Right forelimb (tissue), 1 donor: ENCODE measurements at regions not wholly inside any gene's neighbourhood (a gene's known extent, or its start where the extent isn't known, plus 50 kb on each side); places are given as distances from the start of the nearest gene placed in this dataset.
"Not testable (repeated sequence)": the region's sequence is repeated elsewhere in the genome, so short reads cannot be mapped to it uniquely, and the experiment has no call there.

Experiments used
- DNase-seq: peaks from one replicate; pipeline ENCODE4 v3.0.0-alpha.2; 2018

- no peak for DNase-seq
These were observed 529.4 kb upstream of the ACTRT1 start for GRCh38 chrX:128581615-128582014.

- no peak for DNase-seq
These were observed 490.9 kb upstream of the ACTRT1 start for GRCh38 chrX:128543114-128543513.

GRCh38 chrX:128518508-128518907 lies 466.3 kb upstream of the ACTRT1 start:
- DNase-seq: no peak

GRCh38 chrX:128517691-128518090 lies 465.5 kb upstream of the ACTRT1 start:
- DNase-seq: no peak

- DNase-seq: no peak
These were observed 452.3 kb upstream of the ACTRT1 start for GRCh38 chrX:128504496-128504895.

GRCh38 chrX:128464116-128464515 lies 411.9 kb upstream of the ACTRT1 start:
- no peak for DNase-seq

- DNase-seq: no peak
These were observed 408.6 kb upstream of the ACTRT1 start for GRCh38 chrX:128460835-128461234.

GRCh38 chrX:128458888-128459287 lies 406.7 kb upstream of the ACTRT1 start:
- no peak for DNase-seq

- no peak for DNase-seq
These were observed 405.5 kb upstream of the ACTRT1 start for GRCh38 chrX:128457674-128458073.

- no peak for DNase-seq
These were observed 387.0 kb upstream of the ACTRT1 start for GRCh38 chrX:128439159-128439558.

- no peak for DNase-seq
These were observed 385.9 kb upstream of the ACTRT1 start for GRCh38 chrX:128438082-128438481.

GRCh38 chrX:128436397-128437103 lies 384.3 kb upstream of the ACTRT1 start:
- DNase-seq: no peak

GRCh38 chrX:128425546-128425945 lies 373.3 kb upstream of the ACTRT1 start:
- DNase-seq: no peak

- DNase-seq: no peak
These were observed 356.6 kb upstream of the ACTRT1 start for GRCh38 chrX:128408842-128409241.

- DNase-seq: no peak
These were observed 344.4 kb upstream of the ACTRT1 start for GRCh38 chrX:128396601-128397000.

GRCh38 chrX:128383846-128384245 lies 331.6 kb upstream of the ACTRT1 start:
- not testable (repeated sequence) for DNase-seq

GRCh38 chrX:128365492-128365891 lies 313.3 kb upstream of the ACTRT1 start:
- no peak for DNase-seq

GRCh38 chrX:128335671-128336070 lies 283.5 kb upstream of the ACTRT1 start:
- no peak for DNase-seq

GRCh38 chrX:128334821-128335220 lies 282.6 kb upstream of the ACTRT1 start:
- no peak for DNase-seq

- no peak for DNase-seq
These were observed 258.7 kb upstream of the ACTRT1 start for GRCh38 chrX:128310912-128311311.

- no peak for DNase-seq
These were observed 257.1 kb upstream of the ACTRT1 start for GRCh38 chrX:128309311-128309710.

- DNase-seq: no peak
These were observed 242.0 kb upstream of the ACTRT1 start for GRCh38 chrX:128294198-128294597.

GRCh38 chrX:128287693-128288092 lies 235.5 kb upstream of the ACTRT1 start:
- no peak for DNase-seq

GRCh38 chrX:128250621-128251020 lies 198.4 kb upstream of the ACTRT1 start:
- no peak for DNase-seq

GRCh38 chrX:128216364-128216763 lies 164.2 kb upstream of the ACTRT1 start:
- DNase-seq: no peak
